ENCODE measurements at regions not wholly inside any gene's neighbourhood (a gene's known extent, or its start where the extent isn't known, plus 50 kb on each side); places are given as distances from the start of the nearest gene placed in this dataset.

GRCh38 chr11:112481893-112482292 lies 221.2 kb upstream of the PLET1 start:
- TF ChIP-seq CTCF (IDR thresholded peaks at IDR 0.05) (no peak), ZFX (IDR thresholded peaks at IDR 0.05; ENCODE audit: borderline replicate concordance) (no peak)
